Nephron progenitor cell (in vitro differentiated cells): ENCODE measurements at regions not wholly inside any gene's neighbourhood (a gene's known extent, or its start where the extent isn't known, plus 50 kb on each side); places are given as distances from the start of the nearest gene placed in this dataset.

Experiments used
- DNase-seq: peaks from one replicate; pipeline ENCODE4 v3.0.0; 2021
- H3K27ac Mint-ChIP-seq: 2 replicates; pipeline ENCODE4 v1.8.0; 2021; ENCODE audit warnings: mild to moderate bottlenecking, moderate library complexity, mixed read lengths
- H3K27me3 Mint-ChIP-seq: 2 replicates; pipeline ENCODE4 v1.8.0; 2021; ENCODE audit warnings: mild to moderate bottlenecking, low read depth, mixed read lengths; ENCODE audit not compliant: poor library complexity
- H3K36me3 Mint-ChIP-seq: 2 replicates; pipeline ENCODE4 v1.8.0; 2021; ENCODE audit warnings: low read depth, mixed read lengths
- H3K4me1 Mint-ChIP-seq: 2 replicates; pipeline ENCODE4 v1.8.0; 2021; ENCODE audit warnings: mixed read lengths
- H3K4me3 Mint-ChIP-seq: 2 replicates; pipeline ENCODE4 v1.8.0; 2021; ENCODE audit warnings: mild to moderate bottlenecking, moderate library complexity, mixed read lengths
- H3K9me3 Mint-ChIP-seq: 2 replicates; pipeline ENCODE4 v1.8.0; 2021; ENCODE audit warnings: mild to moderate bottlenecking, moderate library complexity, mixed read lengths
- TF ChIP-seq, protein P1 (sequence below): fragments of 200-600 bp; sonication (generic); IDR thresholded peaks from 2 replicates; pipeline ENCODE4 v1.5.0; 2021; ENCODE audit warnings: antibody characterized with exemption

DNA sequence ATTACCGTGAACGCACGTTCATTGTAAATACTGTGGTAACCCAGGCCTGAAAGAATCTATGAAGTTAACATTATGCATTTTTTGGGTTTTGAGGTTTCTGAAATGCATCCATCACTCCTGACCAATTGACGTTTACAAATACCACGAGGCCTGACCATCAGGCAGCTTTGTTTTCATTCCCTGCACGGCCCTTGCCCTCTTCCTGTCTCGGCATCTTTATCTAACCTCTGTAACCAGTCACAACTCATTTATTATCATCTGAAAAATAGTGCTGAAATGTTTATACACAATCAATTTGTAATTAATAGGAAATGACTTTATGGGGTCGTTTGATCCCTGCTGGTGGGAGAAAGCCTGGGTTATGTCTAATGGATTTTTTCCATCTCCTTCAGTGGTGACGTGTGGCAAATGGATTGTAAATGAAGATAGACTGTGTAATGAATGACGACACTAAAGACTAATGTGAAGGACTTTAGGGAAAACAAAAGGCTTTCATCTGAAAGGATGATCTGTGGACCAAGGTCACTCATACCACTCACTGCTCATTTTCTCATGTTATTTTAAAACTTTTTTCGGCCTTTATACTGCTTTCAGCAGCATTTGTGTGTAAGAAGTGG, 102.7 kb upstream of the SORBS2 start:
- H3K9me3 Mint-ChIP-seq = no peaks in the 10 kb centered on the region
- DNase-seq = no peak
- peaks cover 14% of the 10 kb centered on the region for H3K27me3 Mint-ChIP-seq
- H3K27ac Mint-ChIP-seq = peak overlapping the region; percentile 53
- H3K36me3 Mint-ChIP-seq = no peaks in the 10 kb centered on the region
- no peak overlapping the region for H3K4me3 Mint-ChIP-seq
- TF ChIP-seq, protein P1, sequence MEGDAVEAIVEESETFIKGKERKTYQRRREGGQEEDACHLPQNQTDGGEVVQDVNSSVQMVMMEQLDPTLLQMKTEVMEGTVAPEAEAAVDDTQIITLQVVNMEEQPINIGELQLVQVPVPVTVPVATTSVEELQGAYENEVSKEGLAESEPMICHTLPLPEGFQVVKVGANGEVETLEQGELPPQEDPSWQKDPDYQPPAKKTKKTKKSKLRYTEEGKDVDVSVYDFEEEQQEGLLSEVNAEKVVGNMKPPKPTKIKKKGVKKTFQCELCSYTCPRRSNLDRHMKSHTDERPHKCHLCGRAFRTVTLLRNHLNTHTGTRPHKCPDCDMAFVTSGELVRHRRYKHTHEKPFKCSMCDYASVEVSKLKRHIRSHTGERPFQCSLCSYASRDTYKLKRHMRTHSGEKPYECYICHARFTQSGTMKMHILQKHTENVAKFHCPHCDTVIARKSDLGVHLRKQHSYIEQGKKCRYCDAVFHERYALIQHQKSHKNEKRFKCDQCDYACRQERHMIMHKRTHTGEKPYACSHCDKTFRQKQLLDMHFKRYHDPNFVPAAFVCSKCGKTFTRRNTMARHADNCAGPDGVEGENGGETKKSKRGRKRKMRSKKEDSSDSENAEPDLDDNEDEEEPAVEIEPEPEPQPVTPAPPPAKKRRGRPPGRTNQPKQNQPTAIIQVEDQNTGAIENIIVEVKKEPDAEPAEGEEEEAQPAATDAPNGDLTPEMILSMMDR = no peak
- peaks cover 23% of the 10 kb centered on the region for H3K4me1 Mint-ChIP-seq

DNA sequence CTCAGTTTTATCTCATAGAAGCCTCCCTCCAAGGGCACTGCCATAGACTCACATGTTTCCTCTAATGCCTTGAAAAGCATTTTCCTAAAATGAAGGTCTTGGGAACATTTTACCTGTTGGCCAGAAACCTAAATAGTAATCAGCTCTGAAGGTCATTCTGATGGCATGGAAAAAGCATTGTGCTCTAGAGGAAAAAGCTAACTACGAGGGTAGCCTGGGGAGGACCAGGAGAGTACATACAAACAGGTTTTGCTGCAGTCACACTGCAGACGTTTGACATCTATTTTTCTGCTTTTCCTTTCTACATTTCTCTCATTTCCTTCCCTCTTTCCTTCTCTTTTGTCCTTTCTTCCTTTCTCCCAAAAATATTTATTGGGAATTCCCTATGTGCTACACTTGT, 103.3 kb upstream of the SORBS2 start:
- H3K4me3 Mint-ChIP-seq = no peak overlapping the region
- H3K27me3 Mint-ChIP-seq = peaks cover 12% of the 10 kb centered on the region
- peaks cover 27% of the 10 kb centered on the region for H3K4me1 Mint-ChIP-seq
- TF ChIP-seq, protein P1 = no peak
- no peaks in the 10 kb centered on the region for H3K36me3 Mint-ChIP-seq
- H3K27ac Mint-ChIP-seq = peak overlapping the region; percentile 53
- no peak for DNase-seq
- no peaks in the 10 kb centered on the region for H3K9me3 Mint-ChIP-seq

DNA sequence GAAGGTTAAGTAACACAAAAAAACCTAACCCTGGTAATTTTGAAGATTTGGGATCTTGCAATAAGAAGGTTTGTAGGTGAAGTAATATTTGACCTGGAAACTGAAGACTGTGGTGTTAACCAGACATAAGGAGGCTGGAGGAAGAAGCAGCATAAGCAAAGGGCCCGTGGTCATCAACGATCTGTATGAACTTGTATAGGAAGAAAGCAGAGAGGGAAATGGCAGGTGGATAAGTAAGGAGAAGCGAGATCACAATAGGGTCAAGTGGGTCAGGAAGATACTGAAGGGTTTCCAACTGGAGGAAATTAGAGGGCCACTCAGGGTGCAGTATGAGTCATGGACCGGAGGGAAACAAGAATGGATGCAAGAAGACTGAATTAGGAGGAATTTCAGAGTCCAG, 103.8 kb upstream of the SORBS2 start:
- Mint-ChIP-seq H3K4me3 (no peak overlapping the region), H3K4me1 (peaks cover 30% of the 10 kb centered on the region), H3K9me3 (no peaks in the 10 kb centered on the region), H3K27ac (no peak overlapping the region), H3K27me3 (peaks cover 8% of the 10 kb centered on the region), H3K36me3 (no peaks in the 10 kb centered on the region)
- no peak for DNase-seq
- TF ChIP-seq, protein P1 = no peak

DNA sequence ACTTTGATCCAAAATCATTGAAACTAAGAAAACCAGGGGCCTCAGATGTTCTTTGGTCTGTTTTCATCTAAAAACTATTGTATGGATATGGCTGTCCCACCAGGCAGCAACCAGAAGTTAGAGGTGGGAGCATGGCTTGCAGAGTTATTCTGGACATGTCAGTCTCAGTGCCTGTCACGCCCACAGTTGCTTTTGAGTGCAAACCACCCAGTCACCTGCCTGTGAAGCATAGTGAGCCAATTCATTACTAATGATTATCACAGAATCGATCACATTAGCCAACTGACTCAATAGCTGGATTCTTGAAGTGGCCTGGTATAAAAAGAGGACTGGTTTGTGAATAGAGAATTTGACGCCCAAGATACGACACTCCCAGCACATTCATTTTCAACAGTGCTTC, 104.2 kb upstream of the SORBS2 start:
- peaks cover 30% of the 10 kb centered on the region for H3K4me1 Mint-ChIP-seq
- H3K9me3 Mint-ChIP-seq = no peaks in the 10 kb centered on the region
- DNase-seq = no peak
- H3K4me3 Mint-ChIP-seq = no peak overlapping the region
- no peak overlapping the region for H3K27ac Mint-ChIP-seq
- H3K36me3 Mint-ChIP-seq = no peaks in the 10 kb centered on the region
- H3K27me3 Mint-ChIP-seq = peaks cover 8% of the 10 kb centered on the region
- TF ChIP-seq, protein P1 = no peak

DNA sequence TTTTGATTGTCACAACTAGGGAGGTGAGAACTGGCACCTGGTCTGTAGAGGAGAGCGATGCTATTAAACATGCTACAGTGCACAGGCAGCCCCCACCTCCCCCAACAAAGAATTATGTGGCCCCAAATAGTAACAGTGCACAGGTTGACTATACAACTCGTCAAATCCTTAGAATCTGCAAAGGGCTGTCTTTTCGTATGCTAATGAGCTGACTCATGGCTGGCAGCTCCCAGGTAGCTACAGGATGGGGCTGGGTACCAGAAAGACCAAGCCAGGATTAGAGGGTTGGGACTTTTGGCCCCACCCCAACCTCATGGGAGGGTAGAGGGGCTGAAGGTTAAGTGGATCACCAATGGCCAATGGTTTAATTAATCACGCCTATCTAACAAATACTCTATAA, 104.7 kb upstream of the SORBS2 start:
- Mint-ChIP-seq H3K27me3 (peaks cover 8% of the 10 kb centered on the region), H3K4me3 (no peak overlapping the region), H3K27ac (no peak overlapping the region), H3K36me3 (no peaks in the 10 kb centered on the region), H3K4me1 (peaks cover 32% of the 10 kb centered on the region), H3K9me3 (no peaks in the 10 kb centered on the region)
- TF ChIP-seq, protein P1 = no peak
- no peak for DNase-seq

DNA sequence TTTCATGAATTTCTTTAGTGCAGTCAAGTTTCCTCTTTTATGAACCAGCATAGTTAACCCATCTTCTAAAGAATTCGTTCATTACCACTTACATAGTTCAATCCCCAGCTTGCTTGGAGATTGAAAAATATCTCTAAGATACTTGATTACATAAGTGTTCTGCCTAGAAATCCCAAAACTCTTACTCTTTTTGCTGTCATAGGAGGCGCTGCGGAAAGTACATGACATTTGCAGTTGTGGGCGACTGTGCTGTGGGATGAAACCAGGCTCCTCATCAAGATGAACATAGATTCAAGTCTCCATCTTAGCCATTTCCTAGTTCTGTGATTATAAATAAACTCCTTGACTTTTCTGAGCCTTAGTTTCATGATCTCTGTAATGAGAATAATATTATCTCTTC, 107.1 kb upstream of the SORBS2 start:
- TF ChIP-seq, protein P1 = no peak
- H3K27ac Mint-ChIP-seq = no peak overlapping the region
- no peak for DNase-seq
- H3K4me1 Mint-ChIP-seq = peaks cover 29% of the 10 kb centered on the region
- peaks cover 4% of the 10 kb centered on the region for H3K9me3 Mint-ChIP-seq
- H3K4me3 Mint-ChIP-seq = no peak overlapping the region
- H3K36me3 Mint-ChIP-seq = no peaks in the 10 kb centered on the region
- peaks cover 11% of the 10 kb centered on the region for H3K27me3 Mint-ChIP-seq
